ENCODE measurements at regions not wholly inside any gene's neighbourhood (a gene's known extent, or its start where the extent isn't known, plus 50 kb on each side); places are given as distances from the start of the nearest gene placed in this dataset.

- TF ChIP-seq, protein P1, sequence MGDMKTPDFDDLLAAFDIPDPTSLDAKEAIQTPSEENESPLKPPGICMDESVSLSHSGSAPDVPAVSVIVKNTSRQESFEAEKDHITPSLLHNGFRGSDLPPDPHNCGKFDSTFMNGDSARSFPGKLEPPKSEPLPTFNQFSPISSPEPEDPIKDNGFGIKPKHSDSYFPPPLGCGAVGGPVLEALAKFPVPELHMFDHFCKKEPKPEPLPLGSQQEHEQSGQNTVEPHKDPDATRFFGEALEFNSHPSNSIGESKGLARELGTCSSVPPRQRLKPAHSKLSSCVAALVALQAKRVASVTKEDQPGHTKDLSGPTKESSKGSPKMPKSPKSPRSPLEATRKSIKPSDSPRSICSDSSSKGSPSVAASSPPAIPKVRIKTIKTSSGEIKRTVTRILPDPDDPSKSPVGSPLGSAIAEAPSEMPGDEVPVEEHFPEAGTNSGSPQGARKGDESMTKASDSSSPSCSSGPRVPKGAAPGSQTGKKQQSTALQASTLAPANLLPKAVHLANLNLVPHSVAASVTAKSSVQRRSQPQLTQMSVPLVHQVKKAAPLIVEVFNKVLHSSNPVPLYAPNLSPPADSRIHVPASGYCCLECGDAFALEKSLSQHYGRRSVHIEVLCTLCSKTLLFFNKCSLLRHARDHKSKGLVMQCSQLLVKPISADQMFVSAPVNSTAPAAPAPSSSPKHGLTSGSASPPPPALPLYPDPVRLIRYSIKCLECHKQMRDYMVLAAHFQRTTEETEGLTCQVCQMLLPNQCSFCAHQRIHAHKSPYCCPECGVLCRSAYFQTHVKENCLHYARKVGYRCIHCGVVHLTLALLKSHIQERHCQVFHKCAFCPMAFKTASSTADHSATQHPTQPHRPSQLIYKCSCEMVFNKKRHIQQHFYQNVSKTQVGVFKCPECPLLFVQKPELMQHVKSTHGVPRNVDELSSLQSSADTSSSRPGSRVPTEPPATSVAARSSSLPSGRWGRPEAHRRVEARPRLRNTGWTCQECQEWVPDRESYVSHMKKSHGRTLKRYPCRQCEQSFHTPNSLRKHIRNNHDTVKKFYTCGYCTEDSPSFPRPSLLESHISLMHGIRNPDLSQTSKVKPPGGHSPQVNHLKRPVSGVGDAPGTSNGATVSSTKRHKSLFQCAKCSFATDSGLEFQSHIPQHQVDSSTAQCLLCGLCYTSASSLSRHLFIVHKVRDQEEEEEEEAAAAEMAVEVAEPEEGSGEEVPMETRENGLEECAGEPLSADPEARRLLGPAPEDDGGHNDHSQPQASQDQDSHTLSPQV (IDR thresholded peaks at IDR 0.05), result no peak
- TF ChIP-seq HBP1 (CRISPR knock-in tag; IDR thresholded peaks at IDR 0.05) (no peak), ZNF696 (CRISPR knock-in tag; conservative IDR thresholded peaks at IDR 0.05) (no peak), THRA (IDR thresholded peaks at IDR 0.05) (no peak), TBP (optimal IDR thresholded peaks at IDR 0.05; ENCODE audit: low read depth, low read length) (no peak), TARDBP (IDR thresholded peaks at IDR 0.05) (no peak), ELF2 (CRISPR knock-in tag; IDR thresholded peaks at IDR 0.05) (no peak), POLR2H (tag; IDR thresholded peaks at IDR 0.05; ENCODE audit: low read depth) (no peak)
- TF ChIP-seq, protein P2, sequence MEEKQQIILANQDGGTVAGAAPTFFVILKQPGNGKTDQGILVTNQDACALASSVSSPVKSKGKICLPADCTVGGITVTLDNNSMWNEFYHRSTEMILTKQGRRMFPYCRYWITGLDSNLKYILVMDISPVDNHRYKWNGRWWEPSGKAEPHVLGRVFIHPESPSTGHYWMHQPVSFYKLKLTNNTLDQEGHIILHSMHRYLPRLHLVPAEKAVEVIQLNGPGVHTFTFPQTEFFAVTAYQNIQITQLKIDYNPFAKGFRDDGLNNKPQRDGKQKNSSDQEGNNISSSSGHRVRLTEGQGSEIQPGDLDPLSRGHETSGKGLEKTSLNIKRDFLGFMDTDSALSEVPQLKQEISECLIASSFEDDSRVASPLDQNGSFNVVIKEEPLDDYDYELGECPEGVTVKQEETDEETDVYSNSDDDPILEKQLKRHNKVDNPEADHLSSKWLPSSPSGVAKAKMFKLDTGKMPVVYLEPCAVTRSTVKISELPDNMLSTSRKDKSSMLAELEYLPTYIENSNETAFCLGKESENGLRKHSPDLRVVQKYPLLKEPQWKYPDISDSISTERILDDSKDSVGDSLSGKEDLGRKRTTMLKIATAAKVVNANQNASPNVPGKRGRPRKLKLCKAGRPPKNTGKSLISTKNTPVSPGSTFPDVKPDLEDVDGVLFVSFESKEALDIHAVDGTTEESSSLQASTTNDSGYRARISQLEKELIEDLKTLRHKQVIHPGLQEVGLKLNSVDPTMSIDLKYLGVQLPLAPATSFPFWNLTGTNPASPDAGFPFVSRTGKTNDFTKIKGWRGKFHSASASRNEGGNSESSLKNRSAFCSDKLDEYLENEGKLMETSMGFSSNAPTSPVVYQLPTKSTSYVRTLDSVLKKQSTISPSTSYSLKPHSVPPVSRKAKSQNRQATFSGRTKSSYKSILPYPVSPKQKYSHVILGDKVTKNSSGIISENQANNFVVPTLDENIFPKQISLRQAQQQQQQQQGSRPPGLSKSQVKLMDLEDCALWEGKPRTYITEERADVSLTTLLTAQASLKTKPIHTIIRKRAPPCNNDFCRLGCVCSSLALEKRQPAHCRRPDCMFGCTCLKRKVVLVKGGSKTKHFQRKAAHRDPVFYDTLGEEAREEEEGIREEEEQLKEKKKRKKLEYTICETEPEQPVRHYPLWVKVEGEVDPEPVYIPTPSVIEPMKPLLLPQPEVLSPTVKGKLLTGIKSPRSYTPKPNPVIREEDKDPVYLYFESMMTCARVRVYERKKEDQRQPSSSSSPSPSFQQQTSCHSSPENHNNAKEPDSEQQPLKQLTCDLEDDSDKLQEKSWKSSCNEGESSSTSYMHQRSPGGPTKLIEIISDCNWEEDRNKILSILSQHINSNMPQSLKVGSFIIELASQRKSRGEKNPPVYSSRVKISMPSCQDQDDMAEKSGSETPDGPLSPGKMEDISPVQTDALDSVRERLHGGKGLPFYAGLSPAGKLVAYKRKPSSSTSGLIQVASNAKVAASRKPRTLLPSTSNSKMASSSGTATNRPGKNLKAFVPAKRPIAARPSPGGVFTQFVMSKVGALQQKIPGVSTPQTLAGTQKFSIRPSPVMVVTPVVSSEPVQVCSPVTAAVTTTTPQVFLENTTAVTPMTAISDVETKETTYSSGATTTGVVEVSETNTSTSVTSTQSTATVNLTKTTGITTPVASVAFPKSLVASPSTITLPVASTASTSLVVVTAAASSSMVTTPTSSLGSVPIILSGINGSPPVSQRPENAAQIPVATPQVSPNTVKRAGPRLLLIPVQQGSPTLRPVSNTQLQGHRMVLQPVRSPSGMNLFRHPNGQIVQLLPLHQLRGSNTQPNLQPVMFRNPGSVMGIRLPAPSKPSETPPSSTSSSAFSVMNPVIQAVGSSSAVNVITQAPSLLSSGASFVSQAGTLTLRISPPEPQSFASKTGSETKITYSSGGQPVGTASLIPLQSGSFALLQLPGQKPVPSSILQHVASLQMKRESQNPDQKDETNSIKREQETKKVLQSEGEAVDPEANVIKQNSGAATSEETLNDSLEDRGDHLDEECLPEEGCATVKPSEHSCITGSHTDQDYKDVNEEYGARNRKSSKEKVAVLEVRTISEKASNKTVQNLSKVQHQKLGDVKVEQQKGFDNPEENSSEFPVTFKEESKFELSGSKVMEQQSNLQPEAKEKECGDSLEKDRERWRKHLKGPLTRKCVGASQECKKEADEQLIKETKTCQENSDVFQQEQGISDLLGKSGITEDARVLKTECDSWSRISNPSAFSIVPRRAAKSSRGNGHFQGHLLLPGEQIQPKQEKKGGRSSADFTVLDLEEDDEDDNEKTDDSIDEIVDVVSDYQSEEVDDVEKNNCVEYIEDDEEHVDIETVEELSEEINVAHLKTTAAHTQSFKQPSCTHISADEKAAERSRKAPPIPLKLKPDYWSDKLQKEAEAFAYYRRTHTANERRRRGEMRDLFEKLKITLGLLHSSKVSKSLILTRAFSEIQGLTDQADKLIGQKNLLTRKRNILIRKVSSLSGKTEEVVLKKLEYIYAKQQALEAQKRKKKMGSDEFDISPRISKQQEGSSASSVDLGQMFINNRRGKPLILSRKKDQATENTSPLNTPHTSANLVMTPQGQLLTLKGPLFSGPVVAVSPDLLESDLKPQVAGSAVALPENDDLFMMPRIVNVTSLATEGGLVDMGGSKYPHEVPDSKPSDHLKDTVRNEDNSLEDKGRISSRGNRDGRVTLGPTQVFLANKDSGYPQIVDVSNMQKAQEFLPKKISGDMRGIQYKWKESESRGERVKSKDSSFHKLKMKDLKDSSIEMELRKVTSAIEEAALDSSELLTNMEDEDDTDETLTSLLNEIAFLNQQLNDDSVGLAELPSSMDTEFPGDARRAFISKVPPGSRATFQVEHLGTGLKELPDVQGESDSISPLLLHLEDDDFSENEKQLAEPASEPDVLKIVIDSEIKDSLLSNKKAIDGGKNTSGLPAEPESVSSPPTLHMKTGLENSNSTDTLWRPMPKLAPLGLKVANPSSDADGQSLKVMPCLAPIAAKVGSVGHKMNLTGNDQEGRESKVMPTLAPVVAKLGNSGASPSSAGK (IDR thresholded peaks at IDR 0.05), result no peak
Measured at GRCh38 chr13:21759463-21759862, 88.6 kb downstream of the FGF9 start (continued).
